ENCODE measurements at regions not wholly inside any gene's neighbourhood (a gene's known extent, or its start where the extent isn't known, plus 50 kb on each side); places are given as distances from the start of the nearest gene placed in this dataset.

GRCh38 chr10:61836888-61837754, 64.4 kb upstream of the ARID5B start:
- Histone ChIP-seq H3K27ac (peak overlapping the region; percentile 90), H3K36me3 (ENCODE audit: insufficient read depth, low read length) (no peaks in the 10 kb centered on the region), H3K4me3 (peak overlapping the region; percentile 61), H3K9ac (ENCODE audit: insufficient read length) (peak overlapping the region; percentile 59), H3K9me3 (ENCODE audit: low read depth, low read length) (no peaks in the 10 kb centered on the region)
- DNase-seq (ENCODE audit: low read depth, low spot score), result no peak
- no peak for TF ChIP-seq FOXP2 (optimal IDR thresholded peaks at IDR 0.05; ENCODE audit: control extremely low read depth, extremely low read length, insufficient read depth)
- no peak for TF ChIP-seq POLR2AphosphoS5 (IDR thresholded peaks at IDR 0.05; ENCODE audit: borderline replicate concordance, low read depth, low read length)
- no peak for TF ChIP-seq EZH2 (IDR thresholded peaks at IDR 0.05)

- DNase-seq (ENCODE audit: low read depth, low spot score), result no peak
- TF ChIP-seq POLR2AphosphoS5 (IDR thresholded peaks at IDR 0.05; ENCODE audit: borderline replicate concordance, low read depth, low read length) (no peak), EZH2 (IDR thresholded peaks at IDR 0.05) (no peak), FOXP2 (optimal IDR thresholded peaks at IDR 0.05; ENCODE audit: control extremely low read depth, extremely low read length, insufficient read depth) (no peak)
- Histone ChIP-seq H3K27ac (peak overlapping the region; percentile 90), H3K36me3 (ENCODE audit: insufficient read depth, low read length) (no peaks in the 10 kb centered on the region), H3K4me3 (peak overlapping the region; percentile 61), H3K9me3 (ENCODE audit: low read depth, low read length) (no peaks in the 10 kb centered on the region), H3K9ac (ENCODE audit: insufficient read length) (peak overlapping the region; percentile 59)
Measured at GRCh38 chr10:61837755-61838171, 63.7 kb upstream of the ARID5B start.

- no peak overlapping the region for H3K9ac ChIP-seq (ENCODE audit: insufficient read length)
Measured at GRCh38 chr10:61839916-61840315, 61.6 kb upstream of the ARID5B start.

GRCh38 chr10:61840403-61840802, 61.1 kb upstream of the ARID5B start:
- no peaks in the 10 kb centered on the region for H3K36me3 ChIP-seq (ENCODE audit: insufficient read depth, low read length)
- no peaks in the 10 kb centered on the region for H3K9me3 ChIP-seq (ENCODE audit: low read depth, low read length)
- H3K9ac ChIP-seq (ENCODE audit: insufficient read length), result no peak overlapping the region
- no peak overlapping the region for H3K4me3 ChIP-seq
- no peak for TF ChIP-seq EZH2 (IDR thresholded peaks at IDR 0.05)
- no peak for TF ChIP-seq FOXP2 (optimal IDR thresholded peaks at IDR 0.05; ENCODE audit: control extremely low read depth, extremely low read length, insufficient read depth)
- no peak for TF ChIP-seq POLR2AphosphoS5 (IDR thresholded peaks at IDR 0.05; ENCODE audit: borderline replicate concordance, low read depth, low read length)
- no peak for DNase-seq (ENCODE audit: low read depth, low spot score)
- no peak overlapping the region for H3K27ac ChIP-seq

More at GRCh38 chr10:61839916-61840315, 61.6 kb upstream of the ARID5B start:
- no peak for TF ChIP-seq EZH2 (IDR thresholded peaks at IDR 0.05)
- TF ChIP-seq POLR2AphosphoS5 (IDR thresholded peaks at IDR 0.05; ENCODE audit: borderline replicate concordance, low read depth, low read length), result no peak
- no peak for TF ChIP-seq FOXP2 (optimal IDR thresholded peaks at IDR 0.05; ENCODE audit: control extremely low read depth, extremely low read length, insufficient read depth)
- DNase-seq (ENCODE audit: low read depth, low spot score), result no peak
- Histone ChIP-seq H3K36me3 (ENCODE audit: insufficient read depth, low read length) (no peaks in the 10 kb centered on the region), H3K4me3 (no peak overlapping the region), H3K27ac (no peak overlapping the region), H3K9me3 (ENCODE audit: low read depth, low read length) (no peaks in the 10 kb centered on the region)

- H3K27ac ChIP-seq, result no peak overlapping the region
- H3K9ac ChIP-seq (ENCODE audit: insufficient read length), result no peak overlapping the region
- TF ChIP-seq FOXP2 (optimal IDR thresholded peaks at IDR 0.05; ENCODE audit: control extremely low read depth, extremely low read length, insufficient read depth) (no peak), EZH2 (IDR thresholded peaks at IDR 0.05) (no peak), POLR2AphosphoS5 (IDR thresholded peaks at IDR 0.05; ENCODE audit: borderline replicate concordance, low read depth, low read length) (no peak)
- no peaks in the 10 kb centered on the region for H3K9me3 ChIP-seq (ENCODE audit: low read depth, low read length)
- no peaks in the 10 kb centered on the region for H3K36me3 ChIP-seq (ENCODE audit: insufficient read depth, low read length)
- DNase-seq (ENCODE audit: low read depth, low spot score), result no peak
- H3K4me3 ChIP-seq, result no peak overlapping the region
Measured at GRCh38 chr10:61841338-61841875, 60.1 kb upstream of the ARID5B start.

GRCh38 chr10:61842755-61843497, 58.6 kb upstream of the ARID5B start:
- Histone ChIP-seq H3K4me3 (no peak overlapping the region), H3K9ac (ENCODE audit: insufficient read length) (no peak overlapping the region), H3K9me3 (ENCODE audit: low read depth, low read length) (no peaks in the 10 kb centered on the region), H3K36me3 (ENCODE audit: insufficient read depth, low read length) (no peaks in the 10 kb centered on the region), H3K27ac (no peak overlapping the region)
- TF ChIP-seq EZH2 (IDR thresholded peaks at IDR 0.05) (no peak), FOXP2 (optimal IDR thresholded peaks at IDR 0.05; ENCODE audit: control extremely low read depth, extremely low read length, insufficient read depth) (no peak), POLR2AphosphoS5 (IDR thresholded peaks at IDR 0.05; ENCODE audit: borderline replicate concordance, low read depth, low read length) (no peak)
- DNase-seq (ENCODE audit: low read depth, low spot score), result no peak

- Histone ChIP-seq H3K9me3 (ENCODE audit: low read depth, low read length) (no peaks in the 10 kb centered on the region), H3K36me3 (ENCODE audit: insufficient read depth, low read length) (no peaks in the 10 kb centered on the region), H3K4me3 (no peak overlapping the region), H3K27ac (no peak overlapping the region), H3K9ac (ENCODE audit: insufficient read length) (no peak overlapping the region)
- TF ChIP-seq FOXP2 (optimal IDR thresholded peaks at IDR 0.05; ENCODE audit: control extremely low read depth, extremely low read length, insufficient read depth), result no peak
- no peak for TF ChIP-seq EZH2 (IDR thresholded peaks at IDR 0.05)
- TF ChIP-seq POLR2AphosphoS5 (IDR thresholded peaks at IDR 0.05; ENCODE audit: borderline replicate concordance, low read depth, low read length), result no peak
- no peak for DNase-seq (ENCODE audit: low read depth, low spot score)
Measured at GRCh38 chr10:61844116-61844822, 57.2 kb upstream of the ARID5B start.
